GM18867 (cell line): ENCODE measurements at regions not wholly inside any gene's neighbourhood (a gene's known extent, or its start where the extent isn't known, plus 50 kb on each side); places are given as distances from the start of the nearest gene placed in this dataset.

Experiments
- ATAC-seq: cut with Tn5 transposase; IDR thresholded peaks from one replicate; pipeline ENCODE4 v1.9.1; 2021; ENCODE audit warnings: mild to moderate bottlenecking, moderate library complexity; ENCODE audit not compliant: unreplicated experiment

GRCh38 chrX:45261005-45261404, 60.3 kb upstream of the DIPK2B start:
- no peak for ATAC-seq

- ATAC-seq: no peak
These were observed 58.2 kb upstream of the DIPK2B start for GRCh38 chrX:45258731-45259402.
